Thyroid gland (tissue), 4 donors: ENCODE measurements at regions not wholly inside any gene's neighbourhood (a gene's known extent, or its start where the extent isn't known, plus 50 kb on each side); places are given as distances from the start of the nearest gene placed in this dataset.

Experiments
- POLR2A ChIP-seq, 2 donors: fragments of 450-650 bp; IDR thresholded peaks; one replicate each; pipeline ENCODE4 v1.6.1; 2017; ENCODE audit warnings: antibody characterized with exemption in 2 of 2, mild to moderate bottlenecking in 2 of 2, moderate library complexity in 1 of 2
- TF ChIP-seq, protein P1 (sequence below), 6 experiments: fragments of 200-600 bp in 3 of 6; fragments of 450-650 bp in 3 of 6; sonication (generic) in 3 of 6; IDR thresholded peaks; one replicate each; pipeline ENCODE4 v1.5.1; 2016 to 2019; ENCODE audit warnings: antibody characterized with exemption in 6 of 6, mild to moderate bottlenecking in 2 of 6, inconsistent platforms in 1 of 6, moderate library complexity in 1 of 6

DNA sequence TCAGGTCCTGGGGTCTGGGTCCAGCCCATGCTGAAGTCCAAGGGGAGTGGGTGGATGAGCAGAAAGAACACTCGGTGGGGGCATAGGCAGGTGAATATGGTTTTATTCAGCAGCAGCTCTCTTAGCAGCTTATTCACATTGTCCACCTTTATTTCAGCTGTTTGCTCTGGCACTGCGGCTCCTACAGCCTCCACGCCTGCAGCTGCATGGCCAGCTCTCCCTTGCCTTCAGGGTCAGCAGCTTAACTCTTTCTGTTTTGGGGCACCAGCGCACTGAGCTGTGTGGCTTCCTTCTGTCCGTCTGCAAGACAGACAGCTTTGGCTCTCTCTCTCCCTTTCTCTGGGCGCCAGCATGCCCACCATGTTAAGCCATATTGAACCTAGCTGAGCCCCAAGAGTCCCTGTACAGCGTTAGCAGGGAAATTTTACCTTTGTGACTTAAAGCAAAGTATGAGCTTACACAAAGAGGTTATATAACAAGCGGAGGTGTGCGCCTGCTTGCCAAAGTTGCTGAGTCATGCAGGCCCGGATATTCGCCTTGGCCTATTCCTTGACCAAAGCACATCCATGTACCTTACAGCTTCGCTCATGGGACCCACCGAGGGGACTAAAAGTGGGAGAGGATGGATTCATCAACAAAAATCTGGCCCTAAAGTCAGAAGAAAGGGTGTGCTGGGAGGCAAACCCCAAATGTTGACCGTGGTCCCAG lies 170.1 kb upstream of the PFN2 start:
- no peak for TF ChIP-seq POLR2A (IDR thresholded peaks at IDR 0.05)
- TF ChIP-seq, protein P1, sequence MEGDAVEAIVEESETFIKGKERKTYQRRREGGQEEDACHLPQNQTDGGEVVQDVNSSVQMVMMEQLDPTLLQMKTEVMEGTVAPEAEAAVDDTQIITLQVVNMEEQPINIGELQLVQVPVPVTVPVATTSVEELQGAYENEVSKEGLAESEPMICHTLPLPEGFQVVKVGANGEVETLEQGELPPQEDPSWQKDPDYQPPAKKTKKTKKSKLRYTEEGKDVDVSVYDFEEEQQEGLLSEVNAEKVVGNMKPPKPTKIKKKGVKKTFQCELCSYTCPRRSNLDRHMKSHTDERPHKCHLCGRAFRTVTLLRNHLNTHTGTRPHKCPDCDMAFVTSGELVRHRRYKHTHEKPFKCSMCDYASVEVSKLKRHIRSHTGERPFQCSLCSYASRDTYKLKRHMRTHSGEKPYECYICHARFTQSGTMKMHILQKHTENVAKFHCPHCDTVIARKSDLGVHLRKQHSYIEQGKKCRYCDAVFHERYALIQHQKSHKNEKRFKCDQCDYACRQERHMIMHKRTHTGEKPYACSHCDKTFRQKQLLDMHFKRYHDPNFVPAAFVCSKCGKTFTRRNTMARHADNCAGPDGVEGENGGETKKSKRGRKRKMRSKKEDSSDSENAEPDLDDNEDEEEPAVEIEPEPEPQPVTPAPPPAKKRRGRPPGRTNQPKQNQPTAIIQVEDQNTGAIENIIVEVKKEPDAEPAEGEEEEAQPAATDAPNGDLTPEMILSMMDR (IDR thresholded peaks at IDR 0.05), result no peak
